Mesodermal cell (in vitro differentiated cells): ENCODE measurements at regions not wholly inside any gene's neighbourhood (a gene's known extent, or its start where the extent isn't known, plus 50 kb on each side); places are given as distances from the start of the nearest gene placed in this dataset.
"Not testable (repeated sequence)": the region's sequence is repeated elsewhere in the genome, so short reads cannot be mapped to it uniquely, and the experiment has no call there.

ENCODE experiments used
- H3K27ac ChIP-seq: 2 replicates; pipeline ENCODE4 v1.7.0; 2013; ENCODE audit warnings: mild to moderate bottlenecking, low read depth, low read length, moderate library complexity; ENCODE audit not compliant: severe bottlenecking
- H3K36me3 ChIP-seq: 2 replicates; pipeline ENCODE4 v1.7.1; 2013; ENCODE audit warnings: mild to moderate bottlenecking, low read length, moderate library complexity; ENCODE audit not compliant: control insufficient read depth, insufficient read depth
- H3K4me1 ChIP-seq: one replicate; pipeline ENCODE4 v1.7.1; 2013; ENCODE audit warnings: mild to moderate bottlenecking, low read length; ENCODE audit not compliant: insufficient read depth, control insufficient read depth, poor library complexity, severe bottlenecking
- H3K4me3 ChIP-seq: 2 replicates; pipeline ENCODE4 v1.7.0; 2013; ENCODE audit warnings: low read length, control low read depth, mild to moderate bottlenecking; ENCODE audit not compliant: insufficient read depth, poor library complexity, severe bottlenecking; ENCODE audit errors: extremely low read depth
- H3K9me3 ChIP-seq: 2 replicates; pipeline ENCODE4 v1.7.1; 2013; ENCODE audit warnings: mild to moderate bottlenecking, low read length, moderate library complexity; ENCODE audit not compliant: control insufficient read depth
- WGBS, 2 experiments: methylation state at CpG; one replicate each; pipeline ENCODE4 v1.1.5; 2013; ENCODE audit warnings: missing lambda C conversion rate in 2 of 2; ENCODE audit not compliant: insufficient coverage in 2 of 2; 5-methylcytosine and 5-hydroxymethylcytosine counted together

DNA sequence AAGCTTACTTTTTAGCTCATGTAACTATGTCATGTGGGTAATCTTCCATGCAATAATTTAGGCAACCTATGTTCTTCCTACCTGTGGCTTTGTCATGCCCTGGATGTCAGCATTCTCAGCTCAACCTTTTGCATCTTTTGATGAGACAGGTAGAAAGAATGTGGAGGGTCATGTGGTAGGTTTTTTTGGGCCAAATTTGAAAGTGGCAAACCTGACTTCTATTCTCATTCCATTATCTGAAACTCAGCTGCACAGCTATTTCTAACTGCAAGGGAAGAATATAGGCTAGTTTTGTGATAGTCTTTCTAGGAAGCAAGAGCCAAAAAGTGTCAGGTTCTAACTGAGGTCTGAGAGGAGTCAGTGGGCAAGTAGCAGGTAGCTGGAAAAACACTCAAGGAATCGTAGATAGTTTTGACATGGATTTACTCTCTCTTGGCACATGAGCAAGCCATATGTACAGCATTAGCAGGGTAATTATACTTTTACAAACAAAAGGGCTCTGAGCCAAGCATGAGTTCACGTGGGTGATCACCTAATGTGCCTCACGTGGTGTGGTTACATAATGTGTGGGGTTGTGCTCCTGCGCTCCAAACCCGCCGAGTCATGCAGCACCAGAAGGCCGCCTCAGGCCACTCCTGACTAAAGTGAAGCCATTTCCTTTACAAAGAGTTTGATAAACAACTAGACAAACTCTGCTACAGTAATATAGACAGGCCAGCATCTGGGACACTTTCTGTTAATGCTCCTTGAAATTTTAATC is 1013.8 kb downstream of the PLA2G4A start:
- no peak overlapping the region for H3K4me3 ChIP-seq
- H3K27ac ChIP-seq, result no peak overlapping the region
- H3K36me3 ChIP-seq, result no peaks in the 10 kb centered on the region
- peaks cover 7% of the 10 kb centered on the region for H3K9me3 ChIP-seq
- 20 to 100% methylated on average over 1 of the region's 7 CpGs for WGBS, 2 experiments
- H3K4me1 ChIP-seq, result no peaks in the 10 kb centered on the region

GRCh38 chr1:187844313-187844712 is 1015.6 kb downstream of the PLA2G4A start:
- no peak overlapping the region for H3K27ac ChIP-seq
- peaks cover 7% of the 10 kb centered on the region for H3K9me3 ChIP-seq
- no peak overlapping the region for H3K4me3 ChIP-seq
- no peaks in the 10 kb centered on the region for H3K36me3 ChIP-seq
- no CpG with 5 or more reads among the region's 3 CpGs for WGBS, 2 experiments
- H3K4me1 ChIP-seq, result no peaks in the 10 kb centered on the region

DNA sequence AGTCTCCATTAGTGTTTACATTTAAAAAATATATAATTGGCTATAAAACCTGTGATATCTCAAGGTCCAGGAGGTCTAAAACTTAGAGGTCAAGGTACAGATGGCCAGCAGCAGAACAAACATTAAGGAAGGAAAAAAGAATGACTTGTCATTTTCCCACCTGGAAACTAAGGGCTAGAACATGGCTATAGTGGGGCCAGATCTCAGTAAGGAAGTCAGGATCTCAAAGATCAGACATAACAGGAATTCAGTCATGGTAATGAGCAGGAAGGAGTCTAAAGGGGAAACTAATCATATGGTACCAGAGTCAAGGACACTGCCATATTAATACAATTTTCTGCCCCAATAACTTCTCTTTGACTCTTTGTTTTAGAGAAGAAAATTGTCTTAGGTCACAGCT is 1018.8 kb downstream of the PLA2G4A start:
- Histone ChIP-seq H3K36me3 (no peaks in the 10 kb centered on the region), H3K4me3 (no peak overlapping the region), H3K27ac (no peak overlapping the region), H3K4me1 (no peaks in the 10 kb centered on the region), H3K9me3 (peaks cover 1% of the 10 kb centered on the region)

- Histone ChIP-seq H3K4me3 (no peak overlapping the region), H3K4me1 (no peaks in the 10 kb centered on the region), H3K36me3 (no peaks in the 10 kb centered on the region), H3K9me3 (no peaks in the 10 kb centered on the region), H3K27ac (no peak overlapping the region)
- WGBS, 2 experiments, result 100% methylated on average over 1 of the region's 3 CpGs; no CpG with 5 or more reads in 1 of the 2 experiments
Observed at GRCh38 chr1:187848321-187848720, 1019.6 kb downstream of the PLA2G4A start.

DNA sequence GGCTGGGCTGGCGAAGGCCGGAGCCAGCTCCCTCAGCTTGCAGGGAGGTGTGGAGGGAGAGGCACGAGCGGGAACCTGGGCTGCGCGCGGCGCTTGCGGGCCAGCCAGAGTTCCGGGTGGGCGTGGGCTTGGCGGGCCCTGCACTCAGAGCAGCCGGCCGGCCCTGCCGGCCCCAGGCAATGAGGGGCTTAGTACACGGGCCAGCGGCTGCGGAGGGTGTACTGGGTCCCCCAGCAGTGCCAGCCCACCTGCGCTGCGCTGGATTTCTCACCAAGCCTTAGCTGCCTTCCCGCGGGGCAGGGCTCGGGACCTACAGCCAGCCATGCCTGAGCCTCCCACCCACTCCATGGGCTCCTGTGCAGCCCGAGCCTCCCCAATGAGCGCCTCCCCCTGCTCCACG is 1021.4 kb downstream of the PLA2G4A start:
- not testable (repeated sequence) for H3K9me3 ChIP-seq, H3K27ac ChIP-seq, H3K4me1 ChIP-seq, H3K36me3 ChIP-seq, H3K4me3 ChIP-seq
- 93 to 95% methylated on average over 13 to 20 of the region's 26 CpGs for WGBS, 2 experiments

DNA sequence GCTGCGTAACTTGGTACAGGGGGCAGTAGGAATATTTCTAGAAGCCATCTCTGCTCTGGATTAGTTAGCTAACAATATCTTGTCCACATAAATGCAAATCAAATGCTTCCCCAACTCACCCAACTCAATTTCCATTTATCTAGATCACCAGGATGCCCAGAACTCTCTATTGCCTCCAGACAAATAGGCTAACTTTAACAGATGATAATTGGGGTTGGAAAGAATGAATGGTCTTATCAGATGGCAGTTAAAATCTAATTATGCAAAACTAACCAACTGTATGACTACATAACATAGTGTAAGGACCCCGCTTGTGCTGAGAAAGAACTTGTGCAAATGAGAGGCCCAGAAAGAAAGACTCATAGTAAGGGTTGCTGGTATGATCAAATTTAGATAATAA is 1024.8 kb downstream of the PLA2G4A start:
- Histone ChIP-seq H3K27ac (no peak overlapping the region), H3K4me1 (no peaks in the 10 kb centered on the region), H3K9me3 (no peaks in the 10 kb centered on the region), H3K36me3 (no peaks in the 10 kb centered on the region), H3K4me3 (no peak overlapping the region)
- no CpG with 5 or more reads among the region's 2 CpGs for WGBS, 2 experiments

DNA sequence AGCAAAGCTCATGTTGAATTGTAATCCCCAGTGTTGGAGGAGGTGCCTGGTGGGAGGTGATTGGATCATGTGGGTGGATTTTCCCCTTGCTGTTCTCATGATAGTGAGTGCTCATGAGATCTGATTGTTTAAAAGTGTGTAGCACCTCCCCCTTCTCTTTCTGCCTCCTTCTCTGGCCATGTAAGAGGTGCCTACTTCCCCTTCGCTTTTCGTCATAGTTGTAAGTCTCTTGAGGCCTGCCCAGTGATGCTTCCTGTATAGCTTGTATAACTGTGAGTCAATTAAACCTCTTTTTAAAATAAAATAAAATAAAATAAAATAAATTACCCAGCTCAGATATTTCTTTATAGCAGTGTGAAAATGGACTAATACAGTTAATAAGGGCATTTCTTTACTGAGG is 1025.7 kb downstream of the PLA2G4A start:
- Histone ChIP-seq H3K9me3 (no peaks in the 10 kb centered on the region), H3K4me1 (no peaks in the 10 kb centered on the region), H3K4me3 (no peak overlapping the region), H3K36me3 (no peaks in the 10 kb centered on the region), H3K27ac (no peak overlapping the region)
- WGBS, 2 experiments, result no CpG with 5 or more reads among the region's 2 CpGs

- no peak overlapping the region for H3K27ac ChIP-seq
- no peaks in the 10 kb centered on the region for H3K9me3 ChIP-seq
- no peak overlapping the region for H3K4me3 ChIP-seq
- WGBS, 2 experiments, result 86% methylated on average over 1 of the region's 1 CpG; no CpG with 5 or more reads in 1 of the 2 experiments
- no peaks in the 10 kb centered on the region for H3K36me3 ChIP-seq
- H3K4me1 ChIP-seq, result no peaks in the 10 kb centered on the region
Observed at GRCh38 chr1:187862506-187862905, 1033.8 kb downstream of the PLA2G4A start.

GRCh38 chr1:187870552-187870951 is 1041.8 kb downstream of the PLA2G4A start:
- Histone ChIP-seq H3K4me3 (no peak overlapping the region), H3K4me1 (no peaks in the 10 kb centered on the region), H3K9me3 (no peaks in the 10 kb centered on the region), H3K36me3 (no peaks in the 10 kb centered on the region), H3K27ac (no peak overlapping the region)
- no CpG with 5 or more reads among the region's 1 CpG for WGBS, 2 experiments

GRCh38 chr1:187871177-187871845 is 1042.6 kb downstream of the PLA2G4A start:
- Histone ChIP-seq H3K36me3 (no peaks in the 10 kb centered on the region), H3K4me1 (no peaks in the 10 kb centered on the region), H3K27ac (no peak overlapping the region), H3K4me3 (no peak overlapping the region), H3K9me3 (no peaks in the 10 kb centered on the region)
- WGBS, 2 experiments, result no CpG with 5 or more reads among the region's 2 CpGs

DNA sequence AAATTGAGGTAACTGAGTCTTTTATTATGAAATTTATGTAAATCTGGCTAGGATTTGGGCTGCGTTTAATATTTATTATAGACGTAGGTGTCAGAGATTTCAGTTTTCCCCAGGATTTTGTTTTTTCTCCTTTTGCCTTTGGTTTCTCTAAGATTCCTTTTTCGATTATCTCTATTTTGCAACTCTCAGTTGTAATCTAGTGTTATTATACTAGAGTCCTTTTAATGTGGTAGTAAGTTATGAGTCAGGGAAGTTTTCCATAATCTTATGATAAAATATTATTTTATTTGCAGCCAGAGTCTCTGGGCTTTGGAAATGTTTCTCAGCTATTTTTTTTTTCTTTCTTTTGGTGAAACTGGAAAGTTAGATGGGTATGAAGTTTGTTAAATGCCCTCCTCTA is 1043.8 kb downstream of the PLA2G4A start:
- no peaks in the 10 kb centered on the region for H3K9me3 ChIP-seq
- H3K4me1 ChIP-seq, result no peaks in the 10 kb centered on the region
- no CpG with 5 or more reads among the region's 3 CpGs for WGBS, 2 experiments
- H3K4me3 ChIP-seq, result no peak overlapping the region
- H3K36me3 ChIP-seq, result no peaks in the 10 kb centered on the region
- H3K27ac ChIP-seq, result no peak overlapping the region
